Ovary (tissue), 7 donors: ENCODE measurements at regions not wholly inside any gene's neighbourhood (a gene's known extent, or its start where the extent isn't known, plus 50 kb on each side); places are given as distances from the start of the nearest gene placed in this dataset.

Source experiments
- DNase-seq, 5 donors: peaks; one replicate each; pipeline ENCODE4 v3.0.0-alpha.2; 2019 to 2020
- H3K27ac ChIP-seq, 2 donors: fragments of 200-600 bp; one replicate each; pipeline versions ENCODE4 v1.5.1 to v1.8.0; 2019 to 2022
- H3K27me3 ChIP-seq: fragments of 200-600 bp; one replicate; pipeline ENCODE4 v1.8.0; 2022
- H3K36me3 ChIP-seq: fragments of 200-600 bp; sonication (generic); one replicate; pipeline ENCODE4 v1.5.1; 2019
- H3K4me1 ChIP-seq: one replicate; pipeline ENCODE4 v1.8.1; 2013; ENCODE audit warnings: mild to moderate bottlenecking, moderate library complexity; ENCODE audit not compliant: insufficient read depth
- H3K4me3 ChIP-seq: fragments of 200-600 bp; sonication (generic); one replicate; pipeline ENCODE4 v1.5.1; 2017
- H3K9me3 ChIP-seq, 2 donors: fragments of 200-600 bp in 1 of 2; sonication (generic) in 1 of 2; one replicate each; pipeline versions ENCODE4 v1.5.1 to v1.8.1; 2013 to 2019; ENCODE audit warnings: mild to moderate bottlenecking in 1 of 2, moderate library complexity in 1 of 2
- EP300 ChIP-seq: sonication (generic); formaldehyde crosslinking; IDR thresholded peaks from one replicate; pipeline ENCODE4 v1.6.1; 2017; ENCODE audit warnings: antibody characterized with exemption
- POLR2A ChIP-seq: fragments of 450-650 bp; IDR thresholded peaks from one replicate; pipeline ENCODE4 v1.6.1; 2017; ENCODE audit warnings: antibody characterized with exemption, mild to moderate bottlenecking, moderate library complexity
- WGBS, 3 donors: extraction: QIAGEN DNeasy Blood & Tissue Kit in 1 of 3; methylation state at CpG; one replicate each; pipeline versions ENCODE4 v1.1.5 to v1.1.7; 2013 to 2017; 5-methylcytosine and 5-hydroxymethylcytosine counted together
- intact Hi-C, 4 donors: fragments of 100-400 bp; cut with DNase I; formaldehyde crosslinking; loops; one replicate each; pipeline versions ENCODE4 v1.11.0 to v1.15.1; 2022 to 2023
- TF ChIP-seq, protein P1 (sequence below), 3 donors: fragments of 450-650 bp in 2 of 3; fragments of 200-600 bp in 1 of 3; IDR thresholded peaks; one replicate each; pipeline versions ENCODE4 v1.5.1 to v1.8.0; 2016 to 2022; ENCODE audit warnings: antibody characterized with exemption in 3 of 3, mild to moderate bottlenecking in 1 of 3
- donor health status: DM: no; HTN: no; CAD: no; lungs with moderate emphysema.
- donor health status: DM: no; HTN: no; CAD: no.
- donor health status: Bipolar disorder and iron deficiency.
- donor health status: DM: no; HTN: no; CAD: no.
- donor health status: DM: yes; HTN: yes; CAD: no.

- WGBS, 3 donors: 88 to 92% (median 89%) methylated on average over 25 of the region's 25 CpGs
- TF ChIP-seq POLR2A (no peak), EP300 (no peak)
- TF ChIP-seq, protein P1, sequence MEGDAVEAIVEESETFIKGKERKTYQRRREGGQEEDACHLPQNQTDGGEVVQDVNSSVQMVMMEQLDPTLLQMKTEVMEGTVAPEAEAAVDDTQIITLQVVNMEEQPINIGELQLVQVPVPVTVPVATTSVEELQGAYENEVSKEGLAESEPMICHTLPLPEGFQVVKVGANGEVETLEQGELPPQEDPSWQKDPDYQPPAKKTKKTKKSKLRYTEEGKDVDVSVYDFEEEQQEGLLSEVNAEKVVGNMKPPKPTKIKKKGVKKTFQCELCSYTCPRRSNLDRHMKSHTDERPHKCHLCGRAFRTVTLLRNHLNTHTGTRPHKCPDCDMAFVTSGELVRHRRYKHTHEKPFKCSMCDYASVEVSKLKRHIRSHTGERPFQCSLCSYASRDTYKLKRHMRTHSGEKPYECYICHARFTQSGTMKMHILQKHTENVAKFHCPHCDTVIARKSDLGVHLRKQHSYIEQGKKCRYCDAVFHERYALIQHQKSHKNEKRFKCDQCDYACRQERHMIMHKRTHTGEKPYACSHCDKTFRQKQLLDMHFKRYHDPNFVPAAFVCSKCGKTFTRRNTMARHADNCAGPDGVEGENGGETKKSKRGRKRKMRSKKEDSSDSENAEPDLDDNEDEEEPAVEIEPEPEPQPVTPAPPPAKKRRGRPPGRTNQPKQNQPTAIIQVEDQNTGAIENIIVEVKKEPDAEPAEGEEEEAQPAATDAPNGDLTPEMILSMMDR (IDR thresholded peaks at IDR 0.05): no peak
Measured at GRCh38 chr18:77993188-77993981, 743.7 kb downstream of the GALR1 start.

GRCh38 chr18:77995593-77995992 lies 745.9 kb downstream of the GALR1 start:
- no peak for DNase-seq
- Histone ChIP-seq H3K27ac (no peak overlapping the region), H3K4me1 (no peaks in the 10 kb centered on the region), H3K36me3 (no peaks in the 10 kb centered on the region), H3K9me3 (no peaks in the 10 kb centered on the region), H3K27me3 (no peaks in the 10 kb centered on the region), H3K4me3 (no peak overlapping the region)
- intact Hi-C loops: no loop called here
- WGBS, 3 donors: 66 to 74% (median 66%) methylated on average over 3 of the region's 3 CpGs
- no peak for TF ChIP-seq POLR2A
- TF ChIP-seq EP300: no peak
- TF ChIP-seq, protein P1 (IDR thresholded peaks at IDR 0.05): no peak

More at GRCh38 chr18:77993188-77993981, 743.7 kb downstream of the GALR1 start:
- DNase-seq: no peak
- Histone ChIP-seq H3K27ac (no peak overlapping the region), H3K9me3 (no peaks in the 10 kb centered on the region), H3K27me3 (no peaks in the 10 kb centered on the region), H3K4me1 (no peaks in the 10 kb centered on the region), H3K36me3 (no peaks in the 10 kb centered on the region), H3K4me3 (no peak overlapping the region)
- intact Hi-C loops: no loop called here

DNA sequence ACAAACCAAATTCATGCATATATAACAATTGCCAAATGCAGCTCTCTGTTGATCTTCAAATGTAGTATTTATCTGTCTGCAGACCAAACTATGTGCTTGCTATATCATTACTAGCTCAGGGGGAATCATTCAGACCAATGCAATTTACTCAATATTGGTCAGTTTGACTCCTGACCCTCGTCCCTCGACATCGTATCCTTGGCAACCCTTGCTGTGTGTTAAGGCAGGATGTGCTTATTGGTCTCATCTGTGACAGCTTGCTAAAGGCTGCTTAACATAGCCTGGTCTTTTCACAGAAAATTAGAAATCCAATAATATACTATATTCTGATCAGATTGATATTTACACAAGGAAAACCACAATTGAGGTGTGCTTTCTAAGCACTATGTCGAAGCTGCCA lies 747.1 kb downstream of the GALR1 start:
- no peak for DNase-seq
- no peaks in the 10 kb centered on the region for H3K36me3 ChIP-seq
- TF ChIP-seq, protein P1 (IDR thresholded peaks at IDR 0.05): no peak
- TF ChIP-seq EP300 (no peak), POLR2A (no peak)
- intact Hi-C loops: no loop called here
- 67 to 75% (median 74%) methylated on average over 4 of the region's 4 CpGs for WGBS, 3 donors
- H3K27ac ChIP-seq: no peak overlapping the region
- no peak overlapping the region for H3K4me3 ChIP-seq
- no peaks in the 10 kb centered on the region for H3K9me3 ChIP-seq
- H3K4me1 ChIP-seq: no peaks in the 10 kb centered on the region
- H3K27me3 ChIP-seq: no peaks in the 10 kb centered on the region

DNA sequence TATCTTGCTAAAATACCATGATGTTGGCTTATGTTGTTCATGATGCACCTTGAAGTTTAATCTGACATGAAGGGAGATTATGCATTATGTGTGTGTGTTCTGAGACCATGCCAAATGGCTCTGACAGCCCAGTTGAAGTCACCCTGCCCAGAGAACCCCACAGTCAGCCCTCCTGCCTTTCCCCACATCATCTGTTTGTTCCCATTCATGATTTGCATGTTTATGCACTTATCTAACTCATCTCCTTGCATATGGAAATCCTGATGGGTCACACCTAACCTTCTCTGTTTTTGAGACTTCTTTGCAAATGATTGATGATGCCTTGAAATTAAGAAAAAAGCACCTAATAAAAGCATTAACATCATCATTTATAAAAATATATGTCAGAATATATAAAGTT lies 752.2 kb downstream of the GALR1 start:
- no peak for TF ChIP-seq POLR2A
- H3K9me3 ChIP-seq: no peaks in the 10 kb centered on the region
- intact Hi-C loops: no loop called here
- H3K4me3 ChIP-seq: no peak overlapping the region
- H3K27ac ChIP-seq: no peak overlapping the region
- H3K36me3 ChIP-seq: no peaks in the 10 kb centered on the region
- no peaks in the 10 kb centered on the region for H3K4me1 ChIP-seq
- H3K27me3 ChIP-seq: no peaks in the 10 kb centered on the region
- no peak for DNase-seq

GRCh38 chr18:78006006-78006773 lies 756.5 kb downstream of the GALR1 start:
- DNase-seq: no peak
- H3K27ac ChIP-seq: no peak overlapping the region
- H3K27me3 ChIP-seq: no peaks in the 10 kb centered on the region
- no peaks in the 10 kb centered on the region for H3K9me3 ChIP-seq
- intact Hi-C loops: no loop called here
- TF ChIP-seq EP300: no peak
- TF ChIP-seq, protein P1 (IDR thresholded peaks at IDR 0.05): no peak
- H3K36me3 ChIP-seq: no peaks in the 10 kb centered on the region
- no peaks in the 10 kb centered on the region for H3K4me1 ChIP-seq
- no peak overlapping the region for H3K4me3 ChIP-seq
- whole genome bisulfite sequencing, 3 donors: 22 to 26% (median 25%) methylated on average over 9 of the region's 9 CpGs
